Central memory CD8-positive, alpha-beta T cell (primary cell): ENCODE measurements at regions not wholly inside any gene's neighbourhood (a gene's known extent, or its start where the extent isn't known, plus 50 kb on each side); places are given as distances from the start of the nearest gene placed in this dataset.
"Not testable (repeated sequence)": the region's sequence is repeated elsewhere in the genome, so short reads cannot be mapped to it uniquely, and the experiment has no call there.

Experiments
- ATAC-seq: fragments of 150-1000 bp; cut with Tn5 transposase; replicated peaks from 2 replicates; pipeline ENCODE4 v1.10.0; 2022; ENCODE audit warnings: mild to moderate bottlenecking, moderate FRiP score, moderate number of reproducible peaks; ENCODE audit not compliant: poor library complexity, severe bottlenecking; ENCODE audit errors: extremely low read depth
- DNase-seq, 2 donors: peaks; one replicate each; pipeline ENCODE4 v3.0.0; 2021; ENCODE audit warnings: low spot score in 2 of 2
- H3K27ac Mint-ChIP-seq: one replicate; pipeline ENCODE4 v1.8.0; 2022; ENCODE audit warnings: low read depth, mild to moderate bottlenecking, moderate library complexity, mixed read lengths
- H3K27me3 Mint-ChIP-seq: one replicate; pipeline ENCODE4 v1.8.0; 2022; ENCODE audit warnings: mixed read lengths
- H3K36me3 Mint-ChIP-seq: one replicate; pipeline ENCODE4 v1.8.0; 2022; ENCODE audit warnings: mild to moderate bottlenecking, moderate library complexity, mixed read lengths; ENCODE audit not compliant: insufficient read depth
- H3K4me1 Mint-ChIP-seq: one replicate; pipeline ENCODE4 v1.8.0; 2022; ENCODE audit warnings: mixed read lengths
- H3K4me3 Mint-ChIP-seq: one replicate; pipeline ENCODE4 v1.8.0; 2022; ENCODE audit warnings: mild to moderate bottlenecking, moderate library complexity, mixed read lengths
- H3K9me3 Mint-ChIP-seq: one replicate; pipeline ENCODE4 v1.8.0; 2022; ENCODE audit warnings: mixed read lengths

- H3K27me3 Mint-ChIP-seq, result no peaks in the 10 kb centered on the region
- ATAC-seq (no peak), DNase-seq (no peak)
- H3K27ac Mint-ChIP-seq, result no peak overlapping the region
- no peaks in the 10 kb centered on the region for H3K4me1 Mint-ChIP-seq
- H3K9me3 Mint-ChIP-seq, result peaks cover 7% of the 10 kb centered on the region
- no peaks in the 10 kb centered on the region for H3K36me3 Mint-ChIP-seq
- H3K4me3 Mint-ChIP-seq, result no peak overlapping the region
Measured at GRCh38 chr2:75925331-75926024, 214.8 kb upstream of the GCFC2 start.

GRCh38 chr2:75922191-75922590, 211.5 kb upstream of the GCFC2 start:
- DNase-seq (no peak), ATAC-seq (no peak)
- Mint-ChIP-seq H3K27me3 (no peaks in the 10 kb centered on the region), H3K4me1 (no peaks in the 10 kb centered on the region), H3K4me3 (no peak overlapping the region), H3K27ac (no peak overlapping the region), H3K36me3 (no peaks in the 10 kb centered on the region), H3K9me3 (peaks cover 18% of the 10 kb centered on the region)

GRCh38 chr2:75920859-75921551, 210.3 kb upstream of the GCFC2 start:
- DNase-seq (no peak), ATAC-seq (no peak)
- Mint-ChIP-seq H3K4me1 (no peaks in the 10 kb centered on the region), H3K27ac (no peak overlapping the region), H3K36me3 (no peaks in the 10 kb centered on the region), H3K9me3 (peaks cover 18% of the 10 kb centered on the region), H3K27me3 (no peaks in the 10 kb centered on the region), H3K4me3 (no peak overlapping the region)

- Mint-ChIP-seq H3K4me3 (no peak overlapping the region), H3K9me3 (peaks cover 17% of the 10 kb centered on the region), H3K27me3 (no peaks in the 10 kb centered on the region), H3K36me3 (no peaks in the 10 kb centered on the region), H3K27ac (no peak overlapping the region), H3K4me1 (no peaks in the 10 kb centered on the region)
- ATAC-seq (no peak), DNase-seq (no peak)
Measured at GRCh38 chr2:75915851-75916634, 205.3 kb upstream of the GCFC2 start.

GRCh38 chr2:75896779-75897366, 186.2 kb upstream of the GCFC2 start:
- Mint-ChIP-seq H3K27me3 (no peaks in the 10 kb centered on the region), H3K36me3 (no peaks in the 10 kb centered on the region), H3K27ac (no peak overlapping the region), H3K4me1 (no peaks in the 10 kb centered on the region), H3K4me3 (no peak overlapping the region), H3K9me3 (no peaks in the 10 kb centered on the region)
- ATAC-seq, result no peak
- DNase-seq, result no peak

- ATAC-seq, result no peak
- H3K36me3 Mint-ChIP-seq, result no peaks in the 10 kb centered on the region
Measured at GRCh38 chr2:75894170-75894569, 183.5 kb upstream of the GCFC2 start.

GRCh38 chr2:75892490-75892889, 181.8 kb upstream of the GCFC2 start:
- ATAC-seq (no peak), DNase-seq (no peak)
- no peak overlapping the region for H3K4me3 Mint-ChIP-seq
- H3K27ac Mint-ChIP-seq, result no peak overlapping the region
- H3K9me3 Mint-ChIP-seq, result peaks cover 10% of the 10 kb centered on the region
- no peaks in the 10 kb centered on the region for H3K36me3 Mint-ChIP-seq
- no peaks in the 10 kb centered on the region for H3K4me1 Mint-ChIP-seq
- no peaks in the 10 kb centered on the region for H3K27me3 Mint-ChIP-seq

More at GRCh38 chr2:75894170-75894569, 183.5 kb upstream of the GCFC2 start:
- H3K9me3 Mint-ChIP-seq, result peaks cover 10% of the 10 kb centered on the region
- no peak for DNase-seq
- H3K4me3 Mint-ChIP-seq, result no peak overlapping the region
- H3K27me3 Mint-ChIP-seq, result no peaks in the 10 kb centered on the region
- no peak overlapping the region for H3K27ac Mint-ChIP-seq
- no peaks in the 10 kb centered on the region for H3K4me1 Mint-ChIP-seq

- H3K27me3 Mint-ChIP-seq, result no peaks in the 10 kb centered on the region
- H3K4me3 Mint-ChIP-seq, result no peak overlapping the region
- no peaks in the 10 kb centered on the region for H3K36me3 Mint-ChIP-seq
- H3K27ac Mint-ChIP-seq, result no peak overlapping the region
- ATAC-seq (no peak), DNase-seq (no peak)
- peaks cover 9% of the 10 kb centered on the region for H3K9me3 Mint-ChIP-seq
- H3K4me1 Mint-ChIP-seq, result no peaks in the 10 kb centered on the region
Measured at GRCh38 chr2:75882530-75882929, 171.8 kb upstream of the GCFC2 start.

GRCh38 chr2:75875606-75876005, 164.9 kb upstream of the GCFC2 start:
- not testable (repeated sequence) for H3K27ac Mint-ChIP-seq, DNase-seq, H3K27me3 Mint-ChIP-seq, H3K4me1 Mint-ChIP-seq, H3K36me3 Mint-ChIP-seq, H3K4me3 Mint-ChIP-seq, ATAC-seq
- peaks cover 20% of the 10 kb centered on the region for H3K9me3 Mint-ChIP-seq

- H3K4me3 Mint-ChIP-seq, DNase-seq, H3K4me1 Mint-ChIP-seq, H3K27ac Mint-ChIP-seq, H3K36me3 Mint-ChIP-seq, H3K27me3 Mint-ChIP-seq, ATAC-seq: not testable (repeated sequence)
- peaks cover 15% of the 10 kb centered on the region for H3K9me3 Mint-ChIP-seq
Measured at GRCh38 chr2:75871762-75872614, 161.3 kb upstream of the GCFC2 start.

GRCh38 chr2:75870651-75871137, 160.0 kb upstream of the GCFC2 start:
- no peak overlapping the region for H3K27ac Mint-ChIP-seq
- peaks cover 15% of the 10 kb centered on the region for H3K9me3 Mint-ChIP-seq
- no peaks in the 10 kb centered on the region for H3K36me3 Mint-ChIP-seq
- H3K4me1 Mint-ChIP-seq, result no peaks in the 10 kb centered on the region
- DNase-seq (no peak), ATAC-seq (no peak)
- H3K27me3 Mint-ChIP-seq, result peaks cover 6% of the 10 kb centered on the region
- no peak overlapping the region for H3K4me3 Mint-ChIP-seq

- H3K36me3 Mint-ChIP-seq, result no peaks in the 10 kb centered on the region
- peaks cover 6% of the 10 kb centered on the region for H3K27me3 Mint-ChIP-seq
- H3K27ac Mint-ChIP-seq, result no peak overlapping the region
- H3K4me1 Mint-ChIP-seq, result no peaks in the 10 kb centered on the region
- H3K4me3 Mint-ChIP-seq, result no peak overlapping the region
- DNase-seq (no peak), ATAC-seq (no peak)
- H3K9me3 Mint-ChIP-seq, result peaks cover 15% of the 10 kb centered on the region
Measured at GRCh38 chr2:75870133-75870532, 159.4 kb upstream of the GCFC2 start.
